NB4 (cell line): ENCODE measurements at regions not wholly inside any gene's neighbourhood (a gene's known extent, or its start where the extent isn't known, plus 50 kb on each side); places are given as distances from the start of the nearest gene placed in this dataset.

ENCODE experiments used
- DNase-seq: peaks from one replicate; pipeline ENCODE4 v3.0.0; 2010; ENCODE audit warnings: low read depth
- H3K4me3 ChIP-seq: one replicate; pipeline ENCODE4 v1.5.1; 2011; ENCODE audit warnings: mild to moderate bottlenecking, low read depth, low read length, moderate library complexity
- MYC ChIP-seq: IDR thresholded peaks from 2 replicates; pipeline ENCODE4 v1.6.1; 2011; ENCODE audit warnings: low read depth, low read length
- POLR2A ChIP-seq: IDR thresholded peaks from 2 replicates; pipeline ENCODE4 v1.6.1; 2011; ENCODE audit warnings: mild to moderate bottlenecking; ENCODE audit not compliant: insufficient read length; ENCODE audit errors: extremely low read depth
- TF ChIP-seq, protein P1 (sequence below): IDR thresholded peaks from 2 replicates; pipeline ENCODE4 v1.6.1; 2011; ENCODE audit warnings: low read depth, low read length
- TF ChIP-seq, protein P2 (sequence below): IDR thresholded peaks from one replicate; pipeline ENCODE4 v1.5.1; 2012; ENCODE audit warnings: low read depth, low read length

DNA sequence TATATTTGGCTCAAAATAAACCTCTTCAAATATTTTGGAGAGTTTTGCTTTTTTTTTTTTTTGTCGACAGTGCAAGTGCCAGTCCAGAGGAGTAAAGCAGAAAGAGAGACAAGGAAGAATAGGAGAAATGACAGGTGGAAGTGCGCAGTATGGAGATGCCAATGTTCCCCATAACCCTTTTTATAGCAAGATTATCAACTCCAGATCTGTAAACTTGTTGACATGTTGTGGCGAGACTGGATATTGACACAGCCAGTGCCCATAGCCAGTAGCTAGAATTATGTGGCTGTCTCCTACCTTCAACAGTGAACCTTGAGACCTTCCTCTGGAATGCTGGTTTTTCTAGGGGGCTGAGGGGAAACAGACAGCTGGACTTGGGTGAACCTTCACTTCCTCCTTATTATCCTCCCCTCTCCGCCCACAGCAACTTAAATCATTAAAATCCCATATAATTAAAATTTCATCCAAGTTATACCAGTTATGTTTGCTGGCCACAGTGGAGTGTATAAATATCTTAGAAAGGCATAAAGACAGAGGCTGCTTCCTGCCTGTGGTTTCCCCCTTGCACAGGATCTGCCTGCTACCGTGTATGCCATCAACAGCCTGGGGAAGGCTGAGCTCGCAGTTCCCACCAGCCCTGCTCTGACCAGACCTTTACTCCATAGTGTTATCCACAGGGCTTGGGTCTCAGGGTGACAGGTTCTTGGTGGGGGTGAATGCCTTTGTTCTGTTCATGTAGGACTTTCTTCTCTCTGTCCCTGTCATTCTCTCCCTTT is 112.3 kb upstream of the ANKH start:
- H3K4me3 ChIP-seq, result no peak overlapping the region
- peak; percentile 59 for DNase-seq
- TF ChIP-seq, protein P1, sequence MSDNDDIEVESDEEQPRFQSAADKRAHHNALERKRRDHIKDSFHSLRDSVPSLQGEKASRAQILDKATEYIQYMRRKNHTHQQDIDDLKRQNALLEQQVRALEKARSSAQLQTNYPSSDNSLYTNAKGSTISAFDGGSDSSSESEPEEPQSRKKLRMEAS, result no peak
- TF ChIP-seq MYC, result no peak
- TF ChIP-seq POLR2A, result no peak
- TF ChIP-seq, protein P2, sequence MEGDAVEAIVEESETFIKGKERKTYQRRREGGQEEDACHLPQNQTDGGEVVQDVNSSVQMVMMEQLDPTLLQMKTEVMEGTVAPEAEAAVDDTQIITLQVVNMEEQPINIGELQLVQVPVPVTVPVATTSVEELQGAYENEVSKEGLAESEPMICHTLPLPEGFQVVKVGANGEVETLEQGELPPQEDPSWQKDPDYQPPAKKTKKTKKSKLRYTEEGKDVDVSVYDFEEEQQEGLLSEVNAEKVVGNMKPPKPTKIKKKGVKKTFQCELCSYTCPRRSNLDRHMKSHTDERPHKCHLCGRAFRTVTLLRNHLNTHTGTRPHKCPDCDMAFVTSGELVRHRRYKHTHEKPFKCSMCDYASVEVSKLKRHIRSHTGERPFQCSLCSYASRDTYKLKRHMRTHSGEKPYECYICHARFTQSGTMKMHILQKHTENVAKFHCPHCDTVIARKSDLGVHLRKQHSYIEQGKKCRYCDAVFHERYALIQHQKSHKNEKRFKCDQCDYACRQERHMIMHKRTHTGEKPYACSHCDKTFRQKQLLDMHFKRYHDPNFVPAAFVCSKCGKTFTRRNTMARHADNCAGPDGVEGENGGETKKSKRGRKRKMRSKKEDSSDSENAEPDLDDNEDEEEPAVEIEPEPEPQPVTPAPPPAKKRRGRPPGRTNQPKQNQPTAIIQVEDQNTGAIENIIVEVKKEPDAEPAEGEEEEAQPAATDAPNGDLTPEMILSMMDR, result no peak

DNA sequence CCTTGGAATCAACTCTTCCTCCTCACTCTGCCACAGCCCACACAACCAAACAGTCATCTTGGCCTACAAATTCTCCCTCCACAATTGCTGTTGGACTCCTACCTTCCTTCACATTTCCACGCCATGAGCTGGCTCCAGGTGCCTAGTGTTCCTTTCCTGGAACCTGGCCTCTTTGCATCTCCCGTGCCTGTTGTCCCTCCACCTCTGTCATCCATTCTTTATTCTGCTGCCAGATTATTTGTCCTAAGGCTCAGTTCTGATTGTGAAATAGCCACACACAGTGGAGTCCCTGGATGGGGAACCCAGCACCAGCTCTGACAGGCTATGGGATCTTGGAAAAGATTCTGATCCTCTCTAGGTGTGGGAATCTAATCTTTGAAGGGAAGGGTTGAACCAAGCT is 109.1 kb upstream of the ANKH start:
- DNase-seq, result no peak
- no peak overlapping the region for H3K4me3 ChIP-seq
- no peak for TF ChIP-seq POLR2A
- TF ChIP-seq, protein P2, result no peak
- TF ChIP-seq MYC, result no peak
- TF ChIP-seq, protein P1, result no peak

DNA sequence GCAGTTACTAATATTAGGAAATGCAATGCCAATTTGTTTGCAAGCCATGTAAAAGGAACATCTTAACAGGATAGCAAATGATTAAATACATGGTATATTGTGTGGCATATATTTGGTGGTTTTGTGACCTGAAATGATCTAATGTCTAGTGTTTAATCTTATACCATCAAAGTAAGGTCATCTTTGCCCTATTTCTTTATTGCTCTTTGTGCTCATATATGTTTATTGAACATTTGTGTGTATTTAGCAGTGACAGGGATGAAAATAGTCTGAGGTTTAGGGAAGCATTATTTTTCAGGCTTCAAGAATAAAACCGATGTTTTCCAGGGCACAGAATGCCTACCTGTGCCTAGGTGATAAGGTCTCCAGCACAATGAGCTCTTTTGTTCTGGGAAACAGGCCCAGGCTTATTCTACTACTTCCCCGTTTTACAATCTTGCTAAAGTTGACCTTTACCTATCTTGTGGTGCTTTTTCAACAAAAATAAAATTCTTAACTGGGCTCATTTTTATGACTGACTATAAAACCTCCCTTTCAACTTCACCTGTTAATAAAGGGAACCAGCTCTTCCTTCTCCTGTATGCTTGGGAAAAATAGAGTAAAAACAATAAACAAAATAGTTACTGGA is 105.6 kb upstream of the ANKH start:
- no peak for DNase-seq
- no peak for TF ChIP-seq POLR2A
- TF ChIP-seq, protein P1, result no peak
- no peak for TF ChIP-seq MYC
- TF ChIP-seq, protein P2, result no peak
- H3K4me3 ChIP-seq, result no peak overlapping the region

DNA sequence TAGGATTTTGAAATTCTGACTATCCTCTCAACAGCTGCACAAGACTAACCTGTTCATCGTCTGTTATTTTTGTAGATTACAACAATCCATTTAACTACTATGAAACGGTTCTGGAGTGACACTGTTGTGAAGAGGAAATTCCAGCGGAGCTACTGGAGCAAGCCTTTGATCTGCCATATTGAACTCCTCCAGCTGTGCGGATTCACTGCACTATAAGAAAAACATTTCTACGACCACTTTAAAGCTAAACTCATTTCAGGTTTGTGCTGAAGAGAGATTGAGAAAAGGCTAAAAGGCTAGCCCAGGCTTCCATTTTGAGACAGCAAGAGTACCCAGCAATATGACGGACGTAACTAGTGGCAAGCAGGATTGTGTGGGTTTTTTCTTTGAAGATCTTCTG is 104.9 kb upstream of the ANKH start:
- TF ChIP-seq, protein P2, result no peak
- TF ChIP-seq, protein P1, result no peak
- TF ChIP-seq MYC (no peak), POLR2A (no peak)

DNA sequence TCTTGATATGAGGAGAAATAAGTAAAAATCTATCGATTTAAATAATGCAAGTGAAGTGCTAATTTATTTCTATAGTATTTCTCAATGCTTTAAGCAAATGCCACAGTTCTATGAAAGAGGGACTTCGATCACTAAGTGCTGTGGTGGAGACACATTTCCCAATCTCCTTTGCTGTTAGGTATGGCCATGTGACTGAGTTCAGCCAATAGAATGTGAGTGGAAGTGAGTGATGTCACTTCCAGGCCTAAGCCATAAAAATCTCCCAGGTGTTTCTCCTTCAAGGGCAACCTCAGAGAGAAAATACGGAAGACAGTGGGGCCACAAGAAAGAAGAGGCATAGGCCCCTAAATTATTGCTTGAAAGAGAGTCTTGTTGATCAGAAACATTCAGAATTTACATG is 100.3 kb upstream of the ANKH start:
- no peak for DNase-seq
- TF ChIP-seq, protein P1, result no peak
- TF ChIP-seq POLR2A, result no peak
- TF ChIP-seq MYC, result no peak
- TF ChIP-seq, protein P2, result no peak
- H3K4me3 ChIP-seq, result no peak overlapping the region

More for the DNA sequence above, 104.9 kb upstream of the ANKH start:
- no peak overlapping the region for H3K4me3 ChIP-seq
- no peak for DNase-seq
